ENCODE measurements at regions not wholly inside any gene's neighbourhood (a gene's known extent, or its start where the extent isn't known, plus 50 kb on each side); places are given as distances from the start of the nearest gene placed in this dataset.

DNA sequence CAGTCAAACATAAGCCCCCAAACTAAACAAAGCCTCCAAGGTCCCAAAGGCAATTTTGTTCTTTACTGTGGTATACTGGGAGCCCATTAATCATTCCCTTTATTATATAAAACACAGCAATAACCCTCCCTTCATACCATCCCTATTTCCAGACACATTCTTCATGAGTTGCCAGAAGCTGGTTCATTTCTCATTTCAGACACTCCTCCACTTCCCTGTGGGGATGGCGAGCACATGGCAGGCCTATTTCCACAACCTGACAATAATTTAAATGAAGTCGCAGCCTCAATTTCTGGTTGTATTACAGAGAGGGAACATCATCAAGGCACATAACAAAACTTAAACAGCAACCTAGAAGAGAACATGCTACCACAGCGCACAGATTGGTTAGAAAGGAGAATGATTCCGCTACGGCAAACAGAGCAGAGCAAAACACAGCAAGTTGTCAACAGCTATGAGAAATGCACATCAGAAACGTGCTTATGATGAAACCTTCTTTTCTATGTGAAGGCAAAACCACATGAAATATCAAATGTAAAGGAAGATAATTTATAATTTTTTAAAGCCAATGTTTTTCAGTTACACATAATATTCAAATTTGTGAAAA is 63.3 kb upstream of the ARHGEF3 start:
- no peak overlapping the region for H3K27ac Mint-ChIP-seq
- H3K9me3 Mint-ChIP-seq (ENCODE audit: low read depth) = no peaks in the 10 kb centered on the region
- no peaks in the 10 kb centered on the region for H3K36me3 Mint-ChIP-seq (ENCODE audit: insufficient read depth)
- H3K4me1 Mint-ChIP-seq (ENCODE audit: low read depth) = peaks cover 28% of the 10 kb centered on the region
- TF ChIP-seq, protein P1, sequence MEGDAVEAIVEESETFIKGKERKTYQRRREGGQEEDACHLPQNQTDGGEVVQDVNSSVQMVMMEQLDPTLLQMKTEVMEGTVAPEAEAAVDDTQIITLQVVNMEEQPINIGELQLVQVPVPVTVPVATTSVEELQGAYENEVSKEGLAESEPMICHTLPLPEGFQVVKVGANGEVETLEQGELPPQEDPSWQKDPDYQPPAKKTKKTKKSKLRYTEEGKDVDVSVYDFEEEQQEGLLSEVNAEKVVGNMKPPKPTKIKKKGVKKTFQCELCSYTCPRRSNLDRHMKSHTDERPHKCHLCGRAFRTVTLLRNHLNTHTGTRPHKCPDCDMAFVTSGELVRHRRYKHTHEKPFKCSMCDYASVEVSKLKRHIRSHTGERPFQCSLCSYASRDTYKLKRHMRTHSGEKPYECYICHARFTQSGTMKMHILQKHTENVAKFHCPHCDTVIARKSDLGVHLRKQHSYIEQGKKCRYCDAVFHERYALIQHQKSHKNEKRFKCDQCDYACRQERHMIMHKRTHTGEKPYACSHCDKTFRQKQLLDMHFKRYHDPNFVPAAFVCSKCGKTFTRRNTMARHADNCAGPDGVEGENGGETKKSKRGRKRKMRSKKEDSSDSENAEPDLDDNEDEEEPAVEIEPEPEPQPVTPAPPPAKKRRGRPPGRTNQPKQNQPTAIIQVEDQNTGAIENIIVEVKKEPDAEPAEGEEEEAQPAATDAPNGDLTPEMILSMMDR (IDR thresholded peaks at IDR 0.05; ENCODE audit: unreplicated experiment) = no peak
- H3K4me3 Mint-ChIP-seq (ENCODE audit: low read depth) = no peak overlapping the region
- H3K27me3 Mint-ChIP-seq = no peaks in the 10 kb centered on the region
- DNase-seq (ENCODE audit: low spot score, unreplicated experiment) = no peak

DNA sequence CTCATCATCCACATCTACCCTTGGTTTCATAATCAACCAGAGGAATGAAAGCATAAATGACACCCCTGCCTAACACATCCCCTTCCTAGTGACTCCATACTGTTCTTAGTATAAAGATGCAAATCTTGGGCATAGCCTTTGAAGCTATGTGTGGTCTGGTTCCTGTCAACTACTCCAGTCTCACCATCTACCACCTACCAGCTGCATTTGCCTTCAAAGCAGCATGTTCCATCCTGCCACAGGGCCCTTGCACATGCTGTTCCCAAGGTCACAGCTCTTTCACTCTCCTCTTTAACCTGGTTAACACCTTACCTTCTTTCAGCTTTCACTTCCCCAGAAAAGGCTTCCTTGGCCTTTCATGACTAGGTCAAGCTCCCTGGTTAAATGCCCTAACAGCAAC is 62.3 kb upstream of the ARHGEF3 start:
- Mint-ChIP-seq H3K9me3 (ENCODE audit: low read depth) (no peaks in the 10 kb centered on the region), H3K4me1 (ENCODE audit: low read depth) (peaks cover 25% of the 10 kb centered on the region), H3K4me3 (ENCODE audit: low read depth) (no peak overlapping the region), H3K27ac (no peak overlapping the region), H3K36me3 (ENCODE audit: insufficient read depth) (no peaks in the 10 kb centered on the region), H3K27me3 (no peaks in the 10 kb centered on the region)
- TF ChIP-seq, protein P1 (IDR thresholded peaks at IDR 0.05; ENCODE audit: unreplicated experiment) = no peak
- no peak for DNase-seq (ENCODE audit: low spot score, unreplicated experiment)

DNA sequence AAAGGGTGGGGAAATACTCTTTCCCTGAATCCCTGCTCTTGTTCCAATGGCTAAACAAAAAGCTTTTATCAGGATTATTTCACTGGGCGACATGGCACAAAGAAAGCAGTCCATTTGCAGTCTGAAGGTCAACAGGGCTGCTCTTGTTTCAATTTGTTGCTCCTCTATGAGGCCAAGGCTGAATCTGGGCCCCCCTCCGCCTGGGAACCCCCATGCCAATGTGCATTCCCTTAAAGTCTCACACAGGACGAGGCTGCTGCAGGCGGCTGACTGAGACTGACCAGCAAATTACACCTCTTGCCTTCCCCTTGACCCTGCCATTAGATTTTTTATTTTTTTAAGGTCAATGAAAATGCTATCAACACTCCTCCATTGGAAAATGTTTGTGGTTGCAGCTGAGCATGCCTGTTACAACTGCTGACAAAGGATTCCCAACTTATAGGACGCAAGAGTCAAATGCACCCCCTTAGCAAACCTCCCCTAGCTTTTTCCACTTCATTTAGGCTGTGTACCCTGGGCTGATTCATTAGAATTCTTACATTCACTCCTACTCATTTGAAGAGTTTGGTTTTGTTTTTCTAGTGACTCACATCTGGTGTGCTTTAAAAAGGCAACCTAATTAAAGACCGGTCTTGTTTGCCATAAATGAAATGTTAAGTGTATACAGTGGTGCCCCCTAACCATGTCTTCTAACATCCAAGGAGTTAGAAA is 60.8 kb upstream of the ARHGEF3 start:
- Mint-ChIP-seq H3K27me3 (no peaks in the 10 kb centered on the region), H3K27ac (peak overlapping the region; percentile 43), H3K9me3 (ENCODE audit: low read depth) (no peaks in the 10 kb centered on the region), H3K36me3 (ENCODE audit: insufficient read depth) (no peaks in the 10 kb centered on the region), H3K4me3 (ENCODE audit: low read depth) (no peak overlapping the region), H3K4me1 (ENCODE audit: low read depth) (peaks cover 25% of the 10 kb centered on the region)
- TF ChIP-seq, protein P1 (IDR thresholded peaks at IDR 0.05; ENCODE audit: unreplicated experiment) = no peak
- DNase-seq (ENCODE audit: low spot score, unreplicated experiment) = no peak

DNA sequence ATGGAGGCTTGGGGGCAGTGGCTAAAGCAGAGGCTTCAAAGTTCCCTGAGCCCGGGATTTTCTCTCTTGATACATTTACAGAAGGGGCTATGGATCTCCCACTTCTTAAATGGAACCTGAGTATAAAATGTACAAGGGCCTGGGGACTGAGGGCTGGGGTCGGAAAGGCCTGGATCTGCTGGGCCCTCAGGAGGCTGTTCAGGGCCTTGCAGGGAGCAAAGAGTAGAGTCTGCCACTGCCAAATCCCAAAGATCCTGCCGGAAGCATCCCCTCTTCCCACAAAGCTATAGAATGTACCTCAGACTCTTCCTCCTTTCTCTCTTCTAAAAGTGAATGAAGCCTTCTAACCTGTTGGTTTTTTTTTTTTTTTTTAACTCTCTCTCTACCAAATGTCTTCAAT is 59.8 kb upstream of the ARHGEF3 start:
- Mint-ChIP-seq H3K27ac (no peak overlapping the region), H3K27me3 (no peaks in the 10 kb centered on the region), H3K36me3 (ENCODE audit: insufficient read depth) (no peaks in the 10 kb centered on the region), H3K9me3 (ENCODE audit: low read depth) (peaks cover 3% of the 10 kb centered on the region), H3K4me3 (ENCODE audit: low read depth) (no peak overlapping the region), H3K4me1 (ENCODE audit: low read depth) (peaks cover 25% of the 10 kb centered on the region)
- no peak for DNase-seq (ENCODE audit: low spot score, unreplicated experiment)
- TF ChIP-seq, protein P1 (IDR thresholded peaks at IDR 0.05; ENCODE audit: unreplicated experiment) = no peak

DNA sequence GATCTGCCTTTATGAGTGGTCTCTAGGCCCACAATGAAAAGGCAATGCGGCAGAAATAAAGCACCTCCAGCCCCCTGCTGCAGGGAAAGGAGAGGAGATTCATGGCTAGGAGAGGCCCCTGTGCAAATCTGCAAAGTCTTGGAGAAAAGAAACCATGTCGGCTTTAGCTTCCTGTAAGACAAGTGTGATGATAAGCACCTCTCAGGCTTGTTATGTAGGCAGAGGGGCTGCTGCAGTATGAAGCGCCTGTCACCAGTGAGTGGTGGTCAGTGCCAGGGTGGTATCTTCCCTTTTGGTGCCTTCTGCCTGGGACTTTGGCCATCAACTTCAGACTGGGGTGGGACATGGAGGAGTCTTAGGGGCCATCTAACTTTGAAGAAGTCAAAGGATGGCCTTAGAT is 59.2 kb upstream of the ARHGEF3 start:
- Mint-ChIP-seq H3K27ac (no peak overlapping the region), H3K4me3 (ENCODE audit: low read depth) (no peak overlapping the region), H3K4me1 (ENCODE audit: low read depth) (peaks cover 23% of the 10 kb centered on the region), H3K9me3 (ENCODE audit: low read depth) (peaks cover 3% of the 10 kb centered on the region), H3K27me3 (no peaks in the 10 kb centered on the region), H3K36me3 (ENCODE audit: insufficient read depth) (no peaks in the 10 kb centered on the region)
- no peak for DNase-seq (ENCODE audit: low spot score, unreplicated experiment)
- TF ChIP-seq, protein P1 (IDR thresholded peaks at IDR 0.05; ENCODE audit: unreplicated experiment) = no peak
